HG03066 (cell line): ENCODE measurements at regions not wholly inside any gene's neighbourhood (a gene's known extent, or its start where the extent isn't known, plus 50 kb on each side); places are given as distances from the start of the nearest gene placed in this dataset.

ENCODE experiments used
- ATAC-seq: cut with Tn5 transposase; IDR thresholded peaks from one replicate; pipeline ENCODE4 v1.9.1; 2021; ENCODE audit warnings: low read depth; ENCODE audit not compliant: unreplicated experiment

GRCh38 chr1:87851490-87851889 lies 522.8 kb downstream of the LMO4 start:
- no peak for ATAC-seq

GRCh38 chr1:87852410-87853161 lies 523.9 kb downstream of the LMO4 start:
- ATAC-seq: no peak

GRCh38 chr1:87853576-87854351 lies 525.1 kb downstream of the LMO4 start:
- no peak for ATAC-seq

- no peak for ATAC-seq
These were observed 534.6 kb downstream of the LMO4 start for GRCh38 chr1:87863317-87863716.

GRCh38 chr1:87864676-87865075 lies 536.0 kb downstream of the LMO4 start:
- no peak for ATAC-seq

GRCh38 chr1:87866416-87866815 lies 537.7 kb downstream of the LMO4 start:
- no peak for ATAC-seq

- ATAC-seq: no peak
These were observed 538.9 kb downstream of the LMO4 start for GRCh38 chr1:87867626-87868025.

- no peak for ATAC-seq
These were observed 540.9 kb downstream of the LMO4 start for GRCh38 chr1:87869567-87869966.

- peak; percentile 67 for ATAC-seq
These were observed 543.5 kb downstream of the LMO4 start for GRCh38 chr1:87872189-87872588.

- no peak for ATAC-seq
These were observed 544.0 kb downstream of the LMO4 start for GRCh38 chr1:87872692-87873091.

- no peak for ATAC-seq
These were observed 550.2 kb downstream of the LMO4 start for GRCh38 chr1:87878873-87879272.

- ATAC-seq: no peak
These were observed 551.5 kb downstream of the LMO4 start for GRCh38 chr1:87880098-87880760.

GRCh38 chr1:87880764-87881163 lies 552.1 kb downstream of the LMO4 start:
- ATAC-seq: no peak

- ATAC-seq: no peak
These were observed 555.2 kb downstream of the LMO4 start for GRCh38 chr1:87883906-87884305.

- no peak for ATAC-seq
These were observed 555.9 kb downstream of the LMO4 start for GRCh38 chr1:87884581-87884980.

- no peak for ATAC-seq
These were observed 556.8 kb downstream of the LMO4 start for GRCh38 chr1:87885278-87886025.

- ATAC-seq: no peak
These were observed 558.4 kb downstream of the LMO4 start for GRCh38 chr1:87887100-87887499.

GRCh38 chr1:87888446-87888845 lies 559.8 kb downstream of the LMO4 start:
- ATAC-seq: no peak

- no peak for ATAC-seq
These were observed 565.4 kb downstream of the LMO4 start for GRCh38 chr1:87894062-87894461.

- no peak for ATAC-seq
These were observed 568.8 kb downstream of the LMO4 start for GRCh38 chr1:87897481-87897880.

GRCh38 chr1:87898431-87898830 lies 569.8 kb downstream of the LMO4 start:
- ATAC-seq: no peak
